ENCODE measurements at regions not wholly inside any gene's neighbourhood (a gene's known extent, or its start where the extent isn't known, plus 50 kb on each side); places are given as distances from the start of the nearest gene placed in this dataset.

DNA sequence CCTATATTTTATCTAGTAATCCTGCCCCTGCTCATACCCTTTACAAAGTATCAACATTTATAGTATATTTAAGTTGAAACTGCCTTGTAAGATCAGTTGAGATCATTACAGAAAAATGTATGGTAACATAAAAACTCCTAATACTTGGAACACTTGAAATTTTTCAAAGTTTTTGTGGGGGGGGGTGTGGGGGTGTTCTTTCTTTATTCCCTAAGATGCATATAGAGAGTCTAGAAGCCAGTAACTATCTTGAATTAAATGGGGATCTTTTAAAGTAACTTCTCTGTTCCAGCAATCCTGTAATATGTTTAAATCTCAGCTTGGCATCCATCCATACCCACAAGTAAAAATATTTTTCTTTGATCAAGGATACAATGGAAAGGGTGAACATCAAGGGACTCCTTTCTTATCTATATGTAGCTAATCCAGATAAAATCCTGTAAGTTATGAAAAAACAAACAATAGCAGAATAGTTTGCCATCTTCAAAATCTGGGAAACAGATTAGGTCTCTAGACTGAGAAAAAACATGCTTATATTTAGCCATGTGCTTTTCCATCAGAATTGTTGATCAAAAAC lies 455.3 kb downstream of the MEIS1 start:
- TF ChIP-seq, protein P1, sequence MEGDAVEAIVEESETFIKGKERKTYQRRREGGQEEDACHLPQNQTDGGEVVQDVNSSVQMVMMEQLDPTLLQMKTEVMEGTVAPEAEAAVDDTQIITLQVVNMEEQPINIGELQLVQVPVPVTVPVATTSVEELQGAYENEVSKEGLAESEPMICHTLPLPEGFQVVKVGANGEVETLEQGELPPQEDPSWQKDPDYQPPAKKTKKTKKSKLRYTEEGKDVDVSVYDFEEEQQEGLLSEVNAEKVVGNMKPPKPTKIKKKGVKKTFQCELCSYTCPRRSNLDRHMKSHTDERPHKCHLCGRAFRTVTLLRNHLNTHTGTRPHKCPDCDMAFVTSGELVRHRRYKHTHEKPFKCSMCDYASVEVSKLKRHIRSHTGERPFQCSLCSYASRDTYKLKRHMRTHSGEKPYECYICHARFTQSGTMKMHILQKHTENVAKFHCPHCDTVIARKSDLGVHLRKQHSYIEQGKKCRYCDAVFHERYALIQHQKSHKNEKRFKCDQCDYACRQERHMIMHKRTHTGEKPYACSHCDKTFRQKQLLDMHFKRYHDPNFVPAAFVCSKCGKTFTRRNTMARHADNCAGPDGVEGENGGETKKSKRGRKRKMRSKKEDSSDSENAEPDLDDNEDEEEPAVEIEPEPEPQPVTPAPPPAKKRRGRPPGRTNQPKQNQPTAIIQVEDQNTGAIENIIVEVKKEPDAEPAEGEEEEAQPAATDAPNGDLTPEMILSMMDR (IDR thresholded peaks at IDR 0.05; ENCODE audit: low read depth, low read length) = no peak
- no peaks in the 10 kb centered on the region for H3K9me3 ChIP-seq (ENCODE audit: low read depth)
- H3K27me3 ChIP-seq = no peaks in the 10 kb centered on the region
- no peak overlapping the region for H3K27ac ChIP-seq
- peak in 1 of 2 donors; percentile 38 for DNase-seq (ENCODE audit: low read depth in 1 of 2, low spot score in 1 of 2)
- H3K36me3 ChIP-seq = no peaks in the 10 kb centered on the region
- H3K4me3 ChIP-seq = no peak overlapping the region
- H3K4me1 ChIP-seq (ENCODE audit: low read depth) = peaks cover 5% of the 10 kb centered on the region

DNA sequence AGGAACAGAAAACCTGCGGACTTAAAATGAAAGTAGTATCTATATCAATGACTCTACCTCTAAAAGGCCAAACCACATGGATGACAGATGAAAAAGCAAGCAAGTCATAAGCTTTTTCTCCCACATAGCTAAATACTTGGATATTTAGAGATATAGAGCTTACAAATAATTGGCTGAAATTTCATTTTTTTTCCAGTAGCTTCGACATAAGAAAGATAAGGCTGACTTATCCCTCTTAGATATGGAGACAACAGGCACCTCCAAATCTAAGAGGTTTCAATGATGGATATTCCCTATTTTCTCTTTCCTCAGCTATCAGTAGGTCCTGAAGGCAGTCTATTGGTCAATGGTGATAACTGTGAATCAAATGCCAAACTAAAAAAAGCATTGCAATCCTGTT lies 460.3 kb downstream of the MEIS1 start:
- no peaks in the 10 kb centered on the region for H3K36me3 ChIP-seq
- H3K27me3 ChIP-seq = no peaks in the 10 kb centered on the region
- no peak overlapping the region for H3K27ac ChIP-seq
- peaks cover 31% of the 10 kb centered on the region for H3K4me1 ChIP-seq (ENCODE audit: low read depth)
- TF ChIP-seq, protein P1 (IDR thresholded peaks at IDR 0.05; ENCODE audit: low read depth, low read length) = no peak
- no peaks in the 10 kb centered on the region for H3K9me3 ChIP-seq (ENCODE audit: low read depth)
- no peak overlapping the region for H3K4me3 ChIP-seq
- DNase-seq (ENCODE audit: low read depth in 1 of 2, low spot score in 1 of 2) = no peak

DNA sequence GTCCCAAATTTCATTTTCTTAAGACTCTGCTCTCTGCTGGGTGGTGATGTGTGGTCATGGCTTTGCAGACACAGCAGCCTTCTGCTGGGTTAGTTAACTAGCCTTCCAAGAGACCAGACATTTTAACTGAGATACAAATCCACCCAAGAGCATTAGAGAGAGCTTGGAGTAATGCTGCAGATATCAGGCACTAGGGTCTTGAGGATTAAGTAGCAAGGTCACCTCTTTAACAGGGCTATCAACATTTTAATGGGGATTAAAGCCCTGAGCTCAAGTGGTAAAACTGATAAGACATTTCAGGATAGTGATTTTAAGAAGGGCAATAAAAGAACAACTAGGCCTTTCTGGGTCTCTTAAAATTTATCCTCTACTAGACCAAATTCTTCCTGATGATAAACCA lies 461.2 kb downstream of the MEIS1 start:
- H3K36me3 ChIP-seq = no peaks in the 10 kb centered on the region
- peak in 1 of 2 donors; percentile 39 for DNase-seq (ENCODE audit: low read depth in 1 of 2, low spot score in 1 of 2)
- no peak overlapping the region for H3K4me3 ChIP-seq
- TF ChIP-seq, protein P1 (IDR thresholded peaks at IDR 0.05; ENCODE audit: low read depth, low read length) = no peak
- H3K9me3 ChIP-seq (ENCODE audit: low read depth) = no peaks in the 10 kb centered on the region
- peaks cover 32% of the 10 kb centered on the region for H3K4me1 ChIP-seq (ENCODE audit: low read depth)
- peak overlapping the region; percentile 17 for H3K27ac ChIP-seq
- H3K27me3 ChIP-seq = no peaks in the 10 kb centered on the region

DNA sequence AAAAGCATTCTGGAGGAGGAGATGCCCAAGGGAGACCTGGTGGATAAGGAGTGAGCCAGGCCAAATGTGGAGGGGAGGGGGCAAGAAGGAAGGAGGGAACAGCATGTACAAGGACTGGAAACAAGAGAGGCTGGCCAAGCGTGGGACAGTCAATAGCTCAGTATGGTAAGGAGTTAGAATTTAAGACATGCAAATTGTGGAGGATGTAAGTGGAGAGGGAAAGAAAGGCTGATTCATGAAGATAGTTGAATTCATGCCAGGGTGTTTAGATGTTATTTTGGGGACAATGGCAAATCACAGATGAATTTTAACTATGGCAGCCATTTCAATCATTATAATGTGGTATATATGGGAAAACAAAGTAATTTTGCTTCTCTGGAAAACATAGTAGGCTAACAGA lies 462.3 kb downstream of the MEIS1 start:
- Histone ChIP-seq H3K27me3 (no peaks in the 10 kb centered on the region), H3K27ac (peak overlapping the region; percentile 15)

DNA sequence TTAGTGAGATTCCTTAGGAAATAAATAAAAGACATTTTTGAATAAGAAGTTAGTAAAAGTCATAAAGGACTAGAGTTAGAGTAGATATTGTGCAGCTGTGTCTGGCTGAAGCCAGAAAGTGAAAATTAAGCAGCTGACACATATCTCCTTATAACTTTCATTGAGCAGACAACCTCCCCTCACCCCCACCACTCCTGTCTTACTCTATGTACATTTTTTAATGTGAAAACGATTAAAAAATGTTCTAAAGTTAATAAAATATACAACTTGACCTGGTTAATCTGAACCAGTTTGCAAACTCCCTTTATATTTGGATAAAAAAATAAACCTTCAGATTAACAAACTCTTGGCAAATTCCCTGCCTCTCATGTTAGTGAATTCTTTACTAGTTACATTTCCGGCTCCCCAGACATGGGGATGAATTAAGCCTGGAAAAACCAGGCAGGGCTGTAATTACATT lies 462.8 kb downstream of the MEIS1 start:
- H3K9me3 ChIP-seq (ENCODE audit: low read depth) = no peaks in the 10 kb centered on the region
- H3K4me3 ChIP-seq = no peak overlapping the region
- TF ChIP-seq, protein P1 (IDR thresholded peaks at IDR 0.05; ENCODE audit: low read depth, low read length) = no peak
- peak in 1 of 2 donors; percentile 36 for DNase-seq (ENCODE audit: low read depth in 1 of 2, low spot score in 1 of 2)
- H3K27ac ChIP-seq = peak overlapping the region; percentile 15
- H3K27me3 ChIP-seq = no peaks in the 10 kb centered on the region
- no peaks in the 10 kb centered on the region for H3K36me3 ChIP-seq
- peaks cover 48% of the 10 kb centered on the region for H3K4me1 ChIP-seq (ENCODE audit: low read depth)

More for the DNA sequence above, 462.3 kb downstream of the MEIS1 start:
- Histone ChIP-seq H3K36me3 (no peaks in the 10 kb centered on the region), H3K9me3 (ENCODE audit: low read depth) (no peaks in the 10 kb centered on the region), H3K4me1 (ENCODE audit: low read depth) (peaks cover 43% of the 10 kb centered on the region), H3K4me3 (no peak overlapping the region)
- peak in 1 of 2 donors; percentile 46 for DNase-seq (ENCODE audit: low read depth in 1 of 2, low spot score in 1 of 2)
- TF ChIP-seq, protein P1 (IDR thresholded peaks at IDR 0.05; ENCODE audit: low read depth, low read length) = no peak

All from cardiac muscle cell (in vitro differentiated cells and primary cell).